ENCODE measurements at regions not wholly inside any gene's neighbourhood (a gene's known extent, or its start where the extent isn't known, plus 50 kb on each side); places are given as distances from the start of the nearest gene placed in this dataset.

DNA sequence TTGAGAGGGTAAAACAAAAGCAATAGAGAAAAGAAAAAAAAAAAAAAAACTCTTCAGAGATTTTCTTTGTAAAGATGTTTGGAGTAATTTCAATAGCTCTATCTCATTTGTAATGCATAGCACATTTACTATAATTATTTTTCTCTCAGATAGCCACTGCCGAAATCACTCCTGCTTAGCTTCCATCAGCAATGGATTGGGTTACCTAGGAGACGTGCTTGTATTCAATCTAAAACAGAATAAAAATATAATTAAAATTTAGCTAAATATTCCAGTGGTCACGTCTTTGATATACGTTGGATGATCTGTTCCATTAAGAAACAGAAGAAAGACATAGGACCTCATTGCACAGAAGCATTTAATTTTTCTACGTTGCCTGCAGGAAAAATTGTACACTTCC, 1435.7 kb upstream of the DDX18 start:
- no peak for TF ChIP-seq EZH2 (IDR thresholded peaks at IDR 0.05; ENCODE audit: borderline replicate concordance, low read length)
- TF ChIP-seq, protein P1, sequence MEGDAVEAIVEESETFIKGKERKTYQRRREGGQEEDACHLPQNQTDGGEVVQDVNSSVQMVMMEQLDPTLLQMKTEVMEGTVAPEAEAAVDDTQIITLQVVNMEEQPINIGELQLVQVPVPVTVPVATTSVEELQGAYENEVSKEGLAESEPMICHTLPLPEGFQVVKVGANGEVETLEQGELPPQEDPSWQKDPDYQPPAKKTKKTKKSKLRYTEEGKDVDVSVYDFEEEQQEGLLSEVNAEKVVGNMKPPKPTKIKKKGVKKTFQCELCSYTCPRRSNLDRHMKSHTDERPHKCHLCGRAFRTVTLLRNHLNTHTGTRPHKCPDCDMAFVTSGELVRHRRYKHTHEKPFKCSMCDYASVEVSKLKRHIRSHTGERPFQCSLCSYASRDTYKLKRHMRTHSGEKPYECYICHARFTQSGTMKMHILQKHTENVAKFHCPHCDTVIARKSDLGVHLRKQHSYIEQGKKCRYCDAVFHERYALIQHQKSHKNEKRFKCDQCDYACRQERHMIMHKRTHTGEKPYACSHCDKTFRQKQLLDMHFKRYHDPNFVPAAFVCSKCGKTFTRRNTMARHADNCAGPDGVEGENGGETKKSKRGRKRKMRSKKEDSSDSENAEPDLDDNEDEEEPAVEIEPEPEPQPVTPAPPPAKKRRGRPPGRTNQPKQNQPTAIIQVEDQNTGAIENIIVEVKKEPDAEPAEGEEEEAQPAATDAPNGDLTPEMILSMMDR (conservative IDR thresholded peaks at IDR 0.05 in 1 of 2, IDR thresholded peaks at IDR 0.05 in 1 of 2; ENCODE audit: extremely low read depth in 1 of 2, insufficient read depth in 1 of 2, low read depth in 1 of 2, low read length in 2 of 2): no peak

All from mammary epithelial cell (primary cell).